ENCODE measurements at regions not wholly inside any gene's neighbourhood (a gene's known extent, or its start where the extent isn't known, plus 50 kb on each side); places are given as distances from the start of the nearest gene placed in this dataset.
"Not testable (repeated sequence)": the region's sequence is repeated elsewhere in the genome, so short reads cannot be mapped to it uniquely, and the experiment has no call there.

- no peak for DNase-seq
Measured at GRCh38 chrX:36683507-36683906, 324.7 kb upstream of the FAM47C start.

- DNase-seq, result peak in 1 of 3 experiments; percentile 39
Measured at GRCh38 chrX:36684053-36684452, 324.1 kb upstream of the FAM47C start.

DNA sequence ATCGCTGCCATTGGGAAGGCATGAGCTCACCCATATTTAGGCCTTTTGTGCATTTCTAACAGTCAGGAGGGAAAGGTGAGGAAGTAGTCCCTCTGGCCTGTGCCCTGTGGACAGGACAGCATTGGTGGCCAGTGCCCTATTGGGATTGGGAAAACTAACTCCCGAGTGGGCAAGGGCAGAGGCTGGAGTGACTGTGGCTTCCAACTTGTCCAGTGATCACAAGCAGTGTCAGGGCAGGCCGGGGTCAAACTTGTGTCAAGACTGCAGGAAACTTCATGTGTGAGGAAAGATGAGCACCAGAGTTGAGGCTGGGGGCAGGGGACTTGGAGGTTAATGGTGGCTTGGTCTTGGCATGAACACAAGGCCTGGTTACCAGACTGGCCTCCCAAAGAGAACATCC, 286.2 kb upstream of the FAM47C start:
- no peak for DNase-seq

GRCh38 chrX:36753602-36754001, 254.6 kb upstream of the FAM47C start:
- DNase-seq, result no peak

- no peak for DNase-seq
Measured at GRCh38 chrX:36787752-36788151, 220.4 kb upstream of the FAM47C start.

DNA sequence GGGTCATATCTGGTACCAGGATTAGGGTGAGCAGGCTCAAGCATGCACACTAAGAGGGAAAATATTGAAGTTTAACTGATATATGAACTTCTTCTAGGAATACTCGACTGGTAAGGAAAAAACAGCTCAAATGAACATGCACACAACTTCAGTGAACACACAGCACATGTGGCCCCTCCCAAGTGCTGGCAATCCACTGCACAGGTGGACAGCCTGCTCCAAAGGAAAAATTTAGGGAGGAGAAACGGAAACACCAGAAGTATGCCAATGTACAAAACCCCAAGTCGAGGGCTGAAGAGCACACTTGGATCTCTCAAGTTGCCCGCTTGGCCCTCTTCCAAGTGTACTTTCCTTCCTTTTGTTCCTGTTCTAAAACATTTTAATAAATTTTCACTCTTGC, 205.0 kb upstream of the FAM47C start:
- DNase-seq, result no peak

DNA sequence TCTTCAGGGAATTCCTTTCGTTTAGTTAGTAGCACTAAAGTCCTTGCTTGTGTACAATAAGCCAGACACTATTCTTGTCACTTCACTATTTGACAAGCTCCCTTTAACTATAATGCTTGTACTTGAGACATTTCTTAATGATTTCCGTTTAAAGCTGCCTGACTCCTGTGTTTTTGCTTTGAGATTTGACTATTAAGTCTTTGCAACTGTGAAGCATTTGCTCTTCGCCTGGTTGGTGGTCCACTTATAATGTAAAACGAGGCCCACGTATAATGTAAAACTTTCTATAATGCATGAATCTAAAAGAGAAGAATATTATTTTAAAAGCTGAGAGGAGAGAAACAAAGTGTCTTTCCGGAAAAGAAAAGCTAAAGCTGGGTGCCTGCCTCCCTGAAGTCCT, 204.1 kb upstream of the FAM47C start:
- DNase-seq, result peak in 1 of 3 experiments; percentile 73

DNA sequence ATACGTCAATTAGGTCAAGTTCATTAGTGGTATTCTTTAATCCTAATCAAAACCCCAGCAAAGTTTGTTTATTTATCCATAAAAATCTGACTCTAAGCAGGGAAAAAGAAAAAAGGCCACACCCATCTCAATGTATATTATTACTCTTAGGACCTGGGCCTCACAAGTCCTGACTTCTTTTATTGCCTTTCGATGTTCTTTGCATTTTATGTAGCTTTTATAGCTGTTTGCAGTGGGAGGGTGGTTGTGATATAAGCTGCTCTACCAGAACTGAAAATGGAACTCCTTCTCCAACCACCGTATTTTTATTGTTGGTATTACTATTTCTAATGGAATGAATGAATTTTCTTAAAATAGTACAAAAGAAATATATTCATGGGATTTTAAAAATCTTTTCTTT, 163.3 kb upstream of the FAM47C start:
- DNase-seq, result no peak

DNA sequence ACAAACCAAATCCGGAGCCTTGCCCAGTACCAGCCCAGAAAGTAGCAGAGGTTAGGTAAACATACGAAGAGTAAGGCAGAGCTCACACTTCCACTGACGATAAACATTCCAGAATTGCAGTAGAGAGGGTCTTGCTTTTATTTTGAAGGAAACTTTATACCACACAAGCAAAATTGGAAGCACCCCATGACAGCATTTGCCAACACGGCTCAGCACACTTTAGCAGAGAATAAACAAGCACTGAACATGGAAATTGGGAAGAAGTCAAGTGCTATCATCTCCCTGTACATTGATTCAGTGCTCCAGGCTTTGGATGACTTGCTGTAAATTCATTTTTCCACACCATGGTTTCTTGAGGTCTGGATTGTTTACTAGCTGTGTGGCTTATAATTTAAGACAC, 160.7 kb upstream of the FAM47C start:
- DNase-seq, result no peak

DNA sequence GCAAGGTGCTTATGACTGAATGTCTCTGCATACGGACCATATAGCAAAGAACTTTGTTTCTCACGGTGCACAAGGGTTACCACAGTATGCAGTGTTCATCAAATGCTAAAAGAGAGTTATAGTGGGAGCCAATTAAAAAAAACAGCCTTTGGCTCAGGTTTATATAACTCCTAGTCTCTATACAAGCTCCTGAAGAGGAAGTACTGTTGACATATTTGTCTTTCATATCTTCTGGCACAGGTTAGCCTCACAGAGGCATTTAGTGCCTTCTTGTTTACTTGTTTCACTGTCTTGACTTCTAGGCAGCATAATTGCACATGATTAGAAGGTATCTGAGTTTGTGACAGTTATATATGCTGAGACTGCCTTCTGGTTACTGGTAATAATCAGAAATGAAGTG, 158.8 kb upstream of the FAM47C start:
- peak in 1 of 3 experiments; percentile 26 for DNase-seq

- peak in 1 of 3 experiments; percentile 43 for DNase-seq
Measured at GRCh38 chrX:36856849-36857248, 151.3 kb upstream of the FAM47C start.

DNA sequence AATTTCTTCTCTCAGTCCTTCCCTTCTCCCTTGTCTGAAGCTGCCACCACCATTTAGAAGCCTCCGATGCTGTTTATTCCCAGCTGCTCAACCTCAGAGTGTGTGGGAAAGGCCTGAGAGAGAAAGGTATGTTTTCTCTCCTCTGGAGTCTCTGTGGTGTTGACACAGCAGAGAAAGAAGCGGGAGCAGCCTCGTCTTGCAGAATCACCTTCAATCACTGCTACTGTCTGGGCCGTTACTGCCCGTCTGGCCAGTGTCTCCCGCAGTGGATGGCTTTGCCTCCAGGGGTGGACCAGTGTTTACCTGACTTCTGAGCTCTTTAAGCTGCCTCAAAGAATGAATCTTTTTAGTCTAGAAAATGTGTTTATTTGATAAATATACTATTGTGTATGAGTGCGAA, 148.9 kb upstream of the FAM47C start:
- DNase-seq, result no peak

DNA sequence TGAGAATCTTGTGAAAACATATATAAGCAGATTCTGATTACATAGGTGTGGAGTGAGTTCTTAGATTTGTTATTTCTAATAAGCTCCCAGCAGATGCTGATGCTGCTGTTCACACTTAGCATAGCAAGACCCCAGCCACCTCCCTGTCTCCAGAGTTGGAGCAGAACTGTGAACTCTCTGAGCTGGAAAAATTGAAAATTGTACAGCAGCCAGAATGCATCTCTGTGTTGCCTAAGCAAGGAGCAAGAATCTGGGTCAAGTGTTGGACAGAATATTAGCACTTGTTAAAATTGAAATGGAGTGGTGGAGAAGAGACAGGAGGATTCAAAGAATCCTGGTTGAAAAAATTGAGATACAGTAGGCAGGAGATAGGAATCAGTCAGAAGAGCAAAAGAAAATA, 146.6 kb upstream of the FAM47C start:
- DNase-seq, result no peak

- DNase-seq, result peak; percentile 2 to 79 (median 48)
Measured at GRCh38 chrX:36867143-36867542, 141.0 kb upstream of the FAM47C start.

- DNase-seq, result no peak
Measured at GRCh38 chrX:36868592-36868991, 139.6 kb upstream of the FAM47C start.

DNA sequence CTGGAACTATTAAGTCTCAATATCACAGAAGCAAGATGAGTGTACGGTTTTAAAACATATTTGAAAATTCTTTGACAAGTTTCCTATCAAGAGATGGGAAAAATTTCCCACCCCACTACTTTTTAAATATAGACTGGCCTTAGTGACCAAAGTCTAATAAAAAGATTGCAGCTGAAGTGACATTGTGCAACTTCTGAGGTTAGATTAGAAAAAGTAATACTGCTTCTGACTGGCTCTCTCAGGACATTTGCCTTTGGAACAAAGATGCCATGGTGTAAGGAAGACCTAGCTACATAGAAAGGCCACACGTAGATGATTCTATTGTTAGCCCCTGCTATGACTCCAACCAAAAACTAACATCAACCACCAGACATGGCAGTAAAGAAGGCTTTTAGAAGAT, 138.7 kb upstream of the FAM47C start:
- no peak for DNase-seq

DNA sequence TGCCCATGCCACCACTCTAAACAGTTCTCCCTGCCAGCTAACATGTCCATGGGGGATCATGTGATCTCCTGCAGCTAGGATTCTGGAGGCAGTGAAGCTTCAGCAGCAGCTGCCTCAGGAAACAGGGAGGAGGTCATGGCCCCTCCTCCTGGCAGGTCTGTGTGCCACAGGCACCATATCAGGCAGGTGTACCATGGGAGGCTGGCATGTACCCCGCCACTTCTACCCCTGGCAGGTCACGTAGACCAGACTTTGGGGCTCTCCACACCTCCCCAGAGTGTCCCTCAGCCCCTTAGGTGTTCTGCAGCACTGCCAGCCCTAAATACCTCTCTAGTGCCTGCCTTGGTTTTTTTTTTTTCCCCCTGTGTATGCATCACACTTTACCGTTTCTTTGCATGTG, 110.5 kb upstream of the FAM47C start:
- no peak for DNase-seq

- DNase-seq, result peak in 2 of 3 experiments; percentile 18 to 42
Measured at GRCh38 chrX:36898301-36898700, 109.9 kb upstream of the FAM47C start.

- not testable (repeated sequence) for DNase-seq
Measured at GRCh38 chrX:36904561-36904960, 103.6 kb upstream of the FAM47C start.

- peak; percentile 3 to 70 (median 9) for DNase-seq
Measured at GRCh38 chrX:36908801-36909675, 99.1 kb upstream of the FAM47C start.

DNA sequence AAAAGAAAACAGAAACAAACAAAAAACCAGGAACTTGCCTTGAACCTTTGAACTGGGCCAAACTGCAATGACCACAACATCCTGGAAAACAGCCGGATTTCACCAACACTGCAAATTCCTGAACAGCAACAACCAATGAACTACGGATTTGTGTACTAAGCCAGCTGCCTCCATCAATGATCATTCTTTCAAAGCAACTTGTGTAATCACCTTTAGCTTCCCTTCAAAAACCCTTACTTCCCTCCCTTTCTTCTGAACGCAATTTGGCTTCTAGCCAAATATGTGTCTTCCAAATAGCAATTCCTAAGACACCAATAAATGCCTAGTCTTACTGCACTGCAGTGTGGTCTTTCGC, 98.5 kb upstream of the FAM47C start:
- peak in 1 of 3 experiments; percentile 21 for DNase-seq

GRCh38 chrX:36913551-36913950, 94.6 kb upstream of the FAM47C start:
- DNase-seq, result no peak

DNA sequence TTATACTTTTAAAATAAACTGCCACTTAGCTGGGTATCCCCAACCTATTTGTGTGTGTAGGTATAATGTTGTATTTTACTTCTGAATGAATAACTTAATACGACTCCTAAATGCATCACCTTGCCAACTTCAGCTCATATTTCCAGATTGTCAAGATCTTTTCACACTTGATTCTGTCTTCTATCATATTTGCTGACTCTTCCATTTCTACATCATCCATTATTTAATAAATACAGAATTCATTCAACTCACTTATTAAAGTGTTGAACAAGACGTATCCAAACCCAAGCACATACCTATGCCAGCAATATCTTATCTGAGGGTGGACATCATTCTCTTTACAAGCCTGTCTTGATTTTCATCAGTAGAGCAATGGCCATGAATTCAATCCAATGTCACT, 91.2 kb upstream of the FAM47C start:
- no peak for DNase-seq

GRCh38 chrX:36927712-36928111, 80.5 kb upstream of the FAM47C start:
- no peak for DNase-seq

GRCh38 chrX:36930491-36930890, 77.7 kb upstream of the FAM47C start:
- DNase-seq, result peak in 1 of 3 experiments; percentile 26

Data from NCI-H1417 (cell line).